Naive thymus-derived CD8-positive, alpha-beta T cell (primary cell): ENCODE measurements at regions not wholly inside any gene's neighbourhood (a gene's known extent, or its start where the extent isn't known, plus 50 kb on each side); places are given as distances from the start of the nearest gene placed in this dataset.

Experiments
- ATAC-seq, 2 donors: fragments of 150-1000 bp; cut with Tn5 transposase in 1 of 2; sonication (Bioruptor Pico), chemical (Tn5 transposase) in 1 of 2; 1 replicate in 1 of 2; 2 replicates in 1 of 2; pipeline ENCODE4 v1.10.0; 2021; ENCODE audit warnings: mild to moderate bottlenecking in 2 of 2, moderate library complexity in 2 of 2
- POLR2A ChIA-PET: fragments of 350-600 bp; sonication (Branson Sonifier 250); formaldehyde crosslinking; loops from one replicate; lab custom pipeline; 2021; ENCODE audit warnings: antibody characterized with exemption; lab: Charles Lee
- DNase-seq, 10 donors: peaks; one replicate each; pipeline versions ENCODE4 v3.0.0 to v3.0.0-alpha.2; 2020 to 2022
- H3K27ac Mint-ChIP-seq, 10 donors: one replicate each; pipeline ENCODE4 v1.8.0; 2020 to 2022; ENCODE audit warnings: mild to moderate bottlenecking in 10 of 10, mixed read lengths in 10 of 10, moderate library complexity in 4 of 10, inconsistent platforms in 1 of 10
- H3K27me3 Mint-ChIP-seq, 5 donors: one replicate each; pipeline ENCODE4 v1.8.0; 2021 to 2022; ENCODE audit warnings: mixed read lengths in 5 of 5
- H3K36me3 Mint-ChIP-seq, 3 donors: one replicate each; pipeline ENCODE4 v1.8.0; 2020 to 2022; ENCODE audit warnings: mixed read lengths in 3 of 3, mild to moderate bottlenecking in 2 of 3, inconsistent platforms in 1 of 3
- H3K4me1 Mint-ChIP-seq, 4 donors: one replicate each; pipeline ENCODE4 v1.8.0; 2021 to 2022; ENCODE audit warnings: mixed read lengths in 4 of 4
- H3K4me3 Mint-ChIP-seq, 10 donors: one replicate each; pipeline ENCODE4 v1.8.0; 2020 to 2022; ENCODE audit warnings: mild to moderate bottlenecking in 10 of 10, mixed read lengths in 10 of 10, moderate library complexity in 6 of 10, inconsistent platforms in 1 of 10
- H3K9me3 Mint-ChIP-seq, 9 donors: one replicate each; pipeline ENCODE4 v1.8.0; 2020 to 2022; ENCODE audit warnings: mixed read lengths in 9 of 9, mild to moderate bottlenecking in 3 of 9, inconsistent platforms in 1 of 9, moderate library complexity in 1 of 9

DNA sequence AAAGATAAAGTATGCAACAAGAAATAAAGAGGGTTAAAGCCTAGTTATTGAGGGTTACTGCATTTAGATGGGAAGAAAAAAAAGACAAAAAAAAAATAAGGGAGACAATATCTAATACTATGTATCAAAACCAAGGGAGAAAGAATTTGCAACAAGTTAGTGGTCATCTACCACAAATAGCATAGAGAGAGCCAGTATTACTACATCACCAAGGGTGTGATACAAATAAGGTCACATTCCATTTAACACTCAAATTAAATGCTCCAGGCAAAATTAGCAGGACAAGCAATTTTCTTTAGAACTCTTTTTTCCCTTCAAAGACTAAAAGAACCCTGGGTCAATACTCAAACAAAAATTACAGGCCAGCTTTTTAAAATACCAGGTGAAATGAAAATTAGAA, 115.1 kb upstream of the GULP1 start:
- POLR2A ChIA-PET = no interaction called here
- Mint-ChIP-seq H3K27me3 (peaks cover 0 to 21% (median 0%) of the 10 kb centered on the region in 5 donors), H3K4me1 (peaks cover 0 to 10% (median 5%) of the 10 kb centered on the region in 4 donors), H3K27ac (no peak overlapping the region), H3K36me3 (no peaks in the 10 kb centered on the region), H3K4me3 (no peak overlapping the region), H3K9me3 (peaks cover 0 to 12% (median 0%) of the 10 kb centered on the region in 9 donors)
- DNase-seq (no peak), ATAC-seq (no peak)

DNA sequence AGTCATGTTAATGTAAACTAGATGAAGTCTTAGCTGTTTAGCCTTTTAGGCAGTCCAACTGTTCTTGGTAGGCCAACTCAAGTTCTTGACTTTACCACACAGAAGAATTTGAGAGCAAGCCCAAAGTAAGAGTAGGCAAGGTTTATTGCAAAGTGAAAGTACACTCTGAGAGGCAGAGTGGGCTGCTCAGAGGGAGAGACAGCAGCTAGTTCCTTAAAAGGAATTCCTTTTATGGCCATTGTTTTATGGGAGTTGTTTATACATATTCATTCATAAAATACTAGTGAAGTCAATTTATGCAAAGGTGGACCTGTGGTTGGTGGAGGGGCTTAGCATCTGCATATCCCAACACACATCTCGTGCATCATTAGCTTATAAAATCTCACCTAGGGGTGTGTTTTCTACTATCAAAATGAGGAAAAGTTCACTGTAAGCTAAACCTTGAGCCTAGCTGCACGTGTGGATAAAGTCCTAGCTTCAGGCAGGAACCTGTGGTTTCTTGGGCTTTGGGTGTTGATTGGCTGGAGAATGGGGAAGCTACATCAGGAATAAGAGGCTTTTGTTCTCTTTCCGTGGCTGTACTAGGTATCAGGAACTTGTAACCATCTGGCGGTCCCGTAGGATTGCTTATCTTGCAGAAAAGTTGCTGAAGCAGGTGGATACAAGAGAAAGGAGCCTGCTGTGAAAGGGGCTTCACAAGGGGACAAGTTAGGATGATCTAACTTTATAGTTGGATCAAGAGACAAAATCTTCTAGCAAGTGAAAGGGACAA, 110.4 kb upstream of the GULP1 start:
- Mint-ChIP-seq H3K27me3 (peaks cover 0 to 8% (median 2%) of the 10 kb centered on the region in 5 donors), H3K27ac (peak overlapping the region in 2 of 10 donors; percentile 31 to 46), H3K36me3 (no peaks in the 10 kb centered on the region), H3K4me1 (peaks cover 0 to 10% (median 5%) of the 10 kb centered on the region in 4 donors), H3K9me3 (peaks cover 0 to 2% (median 0%) of the 10 kb centered on the region in 9 donors), H3K4me3 (peak overlapping the region in 6 of 10 donors; percentile 4 to 65 (median 58))
- POLR2A ChIA-PET = no interaction called here
- DNase-seq (no peak), ATAC-seq (peak in 1 of 2 donors; percentile 20)

DNA sequence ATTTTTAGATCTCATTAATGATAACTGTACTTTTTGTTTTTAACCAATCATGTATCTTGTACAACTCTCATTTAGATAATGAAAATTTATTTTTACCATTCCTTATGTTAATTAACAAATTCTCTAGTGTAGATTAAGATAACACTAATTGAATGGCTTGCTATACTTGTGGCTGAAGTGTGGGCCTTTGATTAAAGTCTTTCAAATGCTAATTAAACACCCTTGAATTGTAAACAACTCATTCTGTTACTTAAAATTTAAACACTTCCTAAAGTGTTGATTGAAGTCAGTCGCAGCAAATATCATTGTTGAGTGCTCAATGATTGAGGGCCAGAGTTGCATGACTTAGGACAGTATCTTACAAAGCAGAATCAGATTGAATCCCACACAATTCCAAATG, 109.8 kb upstream of the GULP1 start:
- H3K4me1 Mint-ChIP-seq = peaks cover 0 to 10% (median 5%) of the 10 kb centered on the region in 4 donors
- POLR2A ChIA-PET = no interaction called here
- ATAC-seq (no peak), DNase-seq (no peak)
- H3K36me3 Mint-ChIP-seq = no peaks in the 10 kb centered on the region
- peaks cover 0 to 8% (median 2%) of the 10 kb centered on the region in 5 donors for H3K27me3 Mint-ChIP-seq
- peaks cover 0 to 2% (median 0%) of the 10 kb centered on the region in 9 donors for H3K9me3 Mint-ChIP-seq
- no peak overlapping the region for H3K27ac Mint-ChIP-seq
- peak overlapping the region in 2 of 10 donors; percentile 61 to 62 for H3K4me3 Mint-ChIP-seq

- ATAC-seq = no peak
- Mint-ChIP-seq H3K36me3 (no peaks in the 10 kb centered on the region), H3K27me3 (peaks cover 0 to 8% (median 2%) of the 10 kb centered on the region in 5 donors), H3K9me3 (peaks cover 0 to 4% (median 0%) of the 10 kb centered on the region in 9 donors), H3K4me1 (no peaks in the 10 kb centered on the region), H3K4me3 (no peak overlapping the region), H3K27ac (no peak overlapping the region)
- POLR2A ChIA-PET = no interaction called here
- DNase-seq = no peak
Measured at GRCh38 chr2:188187726-188188125, 103.9 kb upstream of the GULP1 start.

DNA sequence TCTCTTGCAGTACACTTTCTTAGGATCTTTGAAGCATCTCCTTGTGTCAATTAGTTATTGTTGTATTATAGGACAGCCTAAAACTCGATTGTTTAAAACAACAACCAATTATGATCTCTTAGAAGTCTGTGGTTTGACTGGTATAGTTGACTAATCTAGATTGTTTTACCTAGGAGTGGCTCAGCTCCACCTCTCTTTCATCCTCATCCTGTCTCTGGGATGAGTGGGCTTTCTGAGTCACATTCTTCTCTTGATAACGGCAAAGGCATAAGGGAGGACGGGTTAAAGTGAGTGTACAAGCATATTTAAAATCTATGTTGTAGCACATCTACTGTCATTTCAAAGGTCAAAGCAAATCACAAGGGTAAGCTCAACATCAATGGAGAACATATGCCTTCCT, 102.3 kb upstream of the GULP1 start:
- no peak for DNase-seq
- Mint-ChIP-seq H3K4me3 (no peak overlapping the region), H3K4me1 (peaks cover 0 to 3% (median 0%) of the 10 kb centered on the region in 4 donors), H3K27ac (no peak overlapping the region), H3K36me3 (no peaks in the 10 kb centered on the region), H3K9me3 (peaks cover 0 to 8% (median 0%) of the 10 kb centered on the region in 9 donors), H3K27me3 (peaks cover 0 to 8% (median 2%) of the 10 kb centered on the region in 5 donors)
- POLR2A ChIA-PET = no interaction called here
- no peak for ATAC-seq

DNA sequence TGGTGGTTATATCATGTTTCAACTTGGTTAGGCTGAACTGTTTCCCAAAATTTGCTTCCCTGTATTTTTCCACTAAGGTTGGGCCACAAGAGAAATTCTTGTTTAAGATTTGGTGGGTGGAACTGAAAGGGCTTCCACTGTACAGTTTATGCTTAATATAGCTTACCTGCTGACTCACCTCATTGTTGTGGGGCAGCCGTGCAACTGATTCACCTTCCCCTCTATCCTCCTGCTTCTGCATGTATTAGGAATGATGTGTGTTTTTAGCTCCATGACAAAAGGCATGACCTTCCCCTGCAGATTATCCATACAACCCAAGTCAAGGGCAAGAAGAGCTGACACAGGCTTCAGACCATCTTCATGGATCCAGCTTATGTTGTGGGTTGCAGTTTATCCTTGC, 98.4 kb upstream of the GULP1 start:
- peaks cover 0 to 8% (median 0%) of the 10 kb centered on the region in 9 donors for H3K9me3 Mint-ChIP-seq
- POLR2A ChIA-PET = no interaction called here
- no peak overlapping the region for H3K27ac Mint-ChIP-seq
- no peaks in the 10 kb centered on the region for H3K36me3 Mint-ChIP-seq
- ATAC-seq = no peak
- H3K4me1 Mint-ChIP-seq = peaks cover 0 to 3% (median 0%) of the 10 kb centered on the region in 4 donors
- no peak for DNase-seq
- H3K4me3 Mint-ChIP-seq = no peak overlapping the region
- H3K27me3 Mint-ChIP-seq = peaks cover 0 to 4% (median 0%) of the 10 kb centered on the region in 5 donors

GRCh38 chr2:188196343-188197008, 95.2 kb upstream of the GULP1 start:
- no peak for DNase-seq
- Mint-ChIP-seq H3K27me3 (peaks cover 0 to 8% (median 0%) of the 10 kb centered on the region in 5 donors), H3K4me1 (peaks cover 0 to 3% (median 0%) of the 10 kb centered on the region in 4 donors), H3K36me3 (no peaks in the 10 kb centered on the region), H3K9me3 (peaks cover 0 to 12% (median 0%) of the 10 kb centered on the region in 9 donors), H3K27ac (no peak overlapping the region), H3K4me3 (no peak overlapping the region)
- ATAC-seq = no peak
- POLR2A ChIA-PET = no interaction called here

DNA sequence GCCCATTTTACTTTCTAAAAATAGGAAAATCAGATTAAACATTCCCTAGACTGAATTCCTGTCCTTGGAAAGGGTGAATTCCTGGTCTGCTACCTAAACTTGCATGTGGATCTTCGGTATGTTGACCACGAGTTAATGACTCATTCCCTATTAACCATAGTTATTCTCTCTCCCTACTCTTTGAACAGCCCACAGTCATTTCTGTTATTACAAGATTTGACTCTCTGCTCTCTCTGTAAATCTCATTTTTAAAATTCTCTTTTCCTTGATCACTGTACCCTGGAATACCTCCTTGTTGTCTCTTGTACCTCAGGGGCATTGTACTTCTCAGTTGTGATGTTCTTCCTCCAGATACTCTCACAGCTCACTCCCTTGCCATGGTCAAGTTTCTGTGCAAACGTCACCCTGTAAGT, 92.0 kb upstream of the GULP1 start:
- Mint-ChIP-seq H3K4me1 (no peaks in the 10 kb centered on the region), H3K9me3 (peaks cover 0 to 4% (median 0%) of the 10 kb centered on the region in 9 donors), H3K27ac (no peak overlapping the region), H3K36me3 (no peaks in the 10 kb centered on the region), H3K27me3 (peaks cover 0 to 4% (median 0%) of the 10 kb centered on the region in 5 donors), H3K4me3 (no peak overlapping the region)
- POLR2A ChIA-PET = no interaction called here
- no peak for ATAC-seq
- no peak for DNase-seq

DNA sequence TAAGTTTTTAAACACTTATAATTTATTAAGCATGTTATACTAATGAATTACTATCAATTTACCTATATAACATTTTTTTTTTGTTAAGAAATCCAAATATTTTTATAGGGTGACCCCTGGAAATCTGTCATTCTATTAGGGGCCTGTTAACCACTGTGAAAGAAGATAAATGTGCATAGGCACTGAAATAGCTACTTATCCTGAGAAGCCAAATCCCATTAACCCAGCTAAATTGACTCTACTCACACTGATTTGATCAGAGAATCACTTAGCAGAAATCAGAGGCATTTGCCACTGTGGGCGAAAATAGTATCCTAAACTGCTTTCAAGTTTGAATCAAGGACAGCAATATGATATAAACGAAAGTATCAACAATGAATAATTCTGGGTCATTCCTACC, 90.0 kb upstream of the GULP1 start:
- DNase-seq = no peak
- Mint-ChIP-seq H3K9me3 (peaks cover 0 to 4% (median 0%) of the 10 kb centered on the region in 9 donors), H3K4me1 (no peaks in the 10 kb centered on the region), H3K4me3 (no peak overlapping the region), H3K36me3 (no peaks in the 10 kb centered on the region), H3K27me3 (peaks cover 0 to 4% (median 0%) of the 10 kb centered on the region in 5 donors), H3K27ac (no peak overlapping the region)
- POLR2A ChIA-PET = no interaction called here
- no peak for ATAC-seq

DNA sequence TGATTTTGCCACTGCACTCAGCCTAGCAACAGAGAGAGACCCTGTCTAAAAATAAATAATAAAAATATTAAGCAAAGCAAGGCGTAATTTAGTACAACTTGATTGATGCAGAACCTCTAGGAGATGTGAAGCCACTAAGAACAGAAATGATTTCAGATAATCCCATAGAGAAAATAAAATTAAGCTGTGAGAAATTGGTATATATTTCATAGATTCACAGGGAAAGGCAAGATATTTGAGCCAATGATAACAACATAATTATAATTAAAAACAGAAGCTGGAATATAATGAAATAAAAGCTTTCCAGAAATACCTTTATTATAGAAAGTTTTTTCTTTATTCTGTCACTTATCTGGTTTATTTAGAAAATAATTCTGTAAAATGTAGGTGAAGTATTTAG, 88.9 kb upstream of the GULP1 start:
- Mint-ChIP-seq H3K4me3 (no peak overlapping the region), H3K36me3 (no peaks in the 10 kb centered on the region), H3K4me1 (no peaks in the 10 kb centered on the region), H3K27ac (no peak overlapping the region), H3K9me3 (peaks cover 0 to 4% (median 0%) of the 10 kb centered on the region in 9 donors), H3K27me3 (peaks cover 0 to 4% (median 0%) of the 10 kb centered on the region in 5 donors)
- POLR2A ChIA-PET = no interaction called here
- no peak for ATAC-seq
- DNase-seq = no peak

- DNase-seq = no peak
Measured at GRCh38 chr2:188203776-188204175, 87.9 kb upstream of the GULP1 start.

DNA sequence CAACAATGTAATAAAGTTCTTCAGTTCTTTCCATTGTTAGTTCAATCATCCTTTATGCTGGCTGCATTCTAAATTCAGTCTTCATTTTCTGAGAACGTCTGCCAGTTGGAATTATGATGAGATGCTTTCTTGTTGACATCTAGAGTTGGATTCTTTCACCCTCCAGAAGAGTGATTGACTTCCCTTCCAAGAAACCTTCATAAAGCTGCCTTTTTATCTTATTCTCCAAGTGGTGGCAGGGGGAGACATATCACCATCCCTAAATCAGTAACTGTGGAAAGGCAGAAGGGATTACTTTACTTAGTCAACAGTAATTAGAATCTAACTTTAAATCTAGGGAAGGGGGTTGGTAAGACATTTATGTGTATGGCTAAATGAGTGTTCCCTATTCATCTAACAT, 86.8 kb upstream of the GULP1 start:
- Mint-ChIP-seq H3K4me3 (no peak overlapping the region), H3K36me3 (no peaks in the 10 kb centered on the region), H3K27ac (no peak overlapping the region), H3K9me3 (peaks cover 0 to 12% (median 0%) of the 10 kb centered on the region in 9 donors), H3K27me3 (peaks cover 0 to 1% (median 0%) of the 10 kb centered on the region in 5 donors), H3K4me1 (no peaks in the 10 kb centered on the region)
- no peak for ATAC-seq
- no peak for DNase-seq
- POLR2A ChIA-PET = no interaction called here

More at GRCh38 chr2:188203776-188204175, 87.9 kb upstream of the GULP1 start:
- Mint-ChIP-seq H3K9me3 (peaks cover 0 to 5% (median 0%) of the 10 kb centered on the region in 9 donors), H3K27ac (no peak overlapping the region), H3K27me3 (peaks cover 0 to 4% (median 0%) of the 10 kb centered on the region in 5 donors), H3K4me3 (no peak overlapping the region), H3K4me1 (no peaks in the 10 kb centered on the region), H3K36me3 (no peaks in the 10 kb centered on the region)
- POLR2A ChIA-PET = no interaction called here
- ATAC-seq = no peak

GRCh38 chr2:188207554-188207953, 84.1 kb upstream of the GULP1 start:
- H3K4me3 Mint-ChIP-seq = no peak overlapping the region
- H3K9me3 Mint-ChIP-seq = peaks cover 0 to 12% (median 0%) of the 10 kb centered on the region in 9 donors
- DNase-seq = no peak
- no peak overlapping the region for H3K27ac Mint-ChIP-seq
- peaks cover 0 to 1% (median 0%) of the 10 kb centered on the region in 5 donors for H3K27me3 Mint-ChIP-seq
- H3K4me1 Mint-ChIP-seq = no peaks in the 10 kb centered on the region
- POLR2A ChIA-PET = no interaction called here
- H3K36me3 Mint-ChIP-seq = no peaks in the 10 kb centered on the region
- no peak for ATAC-seq
